K562 (cell line): ENCODE measurements at regions not wholly inside any gene's neighbourhood (a gene's known extent, or its start where the extent isn't known, plus 50 kb on each side); places are given as distances from the start of the nearest gene placed in this dataset.

ENCODE experiments used
- ATAC-seq: fragments of 200-7000 bp; cut with Tn5 transposase; 3 replicates; pipeline ENCODE4 v1.9.1; 2020; ENCODE audit warnings: moderate library complexity
- BruUV-seq: library from RNA; stranded (reverse); fragments of 400-500 nt; replicated peaks from 2 replicates; lab custom pipeline; 2021; lab: Mats Ljungman, UMichigan
- CTCF ChIA-PET: fragments of 300-600 bp; formaldehyde crosslinking; extraction: SDS; loops from one replicate; lab custom pipeline; 2021; ENCODE audit warnings: low intra/inter-chr PET ratio; lab: Yijun Ruan, JAX
- POLR2A ChIA-PET: fragments of 300-600, 350-650 bp; sonication (Branson Sonifier 250); formaldehyde crosslinking; extraction: SDS; loops from one replicate; lab custom pipeline; 2021; ENCODE audit warnings: antibody characterized with exemption, inconsistent platforms; lab: Yijun Ruan, JAX
- DNase-seq, 4 experiments: peaks; one replicate each; pipeline versions ENCODE4 v3.0.0 to v3.0.0-alpha.2; 2011 to 2018; ENCODE audit warnings: low spot score in 3 of 4, mixed read lengths in 3 of 4; ENCODE audit errors: extremely low read depth in 1 of 4
- FAIRE-seq: peaks from 2 replicates; lab custom pipeline; 2011; peaks lifted over from hg19 to GRCh38; lab: Jason Lieb, UNC
- H2AFZ ChIP-seq: 2 replicates; pipeline ENCODE4 v1.6.0; 2011; ENCODE audit warnings: low read depth, low read length, control low read depth, inconsistent platforms
- H3K27ac ChIP-seq: fragments of 200-600 bp; 3 replicates; pipeline ENCODE4 v1.8.0; 2011; ENCODE audit warnings: low read depth, mild to moderate bottlenecking, control low read depth, inconsistent platforms, low read length, moderate library complexity, mixed read lengths; ENCODE audit errors: extremely low read depth
- H3K27me3 ChIP-seq, 2 experiments: fragments of 300-600 bp in 1 of 2; 2 replicates in 1 of 2; 3 replicates in 1 of 2; pipeline versions ENCODE4 v1.6.0 to v1.8.0; 2011; ENCODE audit warnings: inconsistent platforms in 2 of 2, low read length in 2 of 2, mild to moderate bottlenecking in 1 of 2, mixed read lengths in 1 of 2, moderate library complexity in 1 of 2; ENCODE audit not compliant: control insufficient read depth in 2 of 2, insufficient read depth in 2 of 2
- H3K36me3 ChIP-seq: fragments of 300-600 bp; 3 replicates; pipeline ENCODE4 v1.8.0; 2011; ENCODE audit warnings: mild to moderate bottlenecking, low read length, inconsistent platforms; ENCODE audit not compliant: control insufficient read depth, insufficient read depth
- H3K4me1 ChIP-seq, 2 experiments: fragments of 200-600 bp in 1 of 2; replicated peaks in 1 of 2; 2 replicates in 1 of 2; 3 replicates in 1 of 2; pipeline versions ENCODE4 v1.5.1 to v1.8.0; 2011; ENCODE audit warnings: inconsistent platforms in 2 of 2, low read length in 2 of 2, mild to moderate bottlenecking in 1 of 2, mixed read lengths in 1 of 2, moderate library complexity in 1 of 2; ENCODE audit not compliant: control insufficient read depth in 2 of 2, insufficient read depth in 2 of 2
- H3K4me2 ChIP-seq: 2 replicates; pipeline ENCODE4 v1.6.1; 2011; ENCODE audit warnings: low read length, control low read depth, inconsistent platforms, mixed read lengths; ENCODE audit not compliant: insufficient read depth
- H3K4me3 ChIP-seq: fragments of 200-600 bp; sonication (generic), shearing (Covaris generic); 2 replicates; pipeline ENCODE4 v1.5.1; 2016; ENCODE audit warnings: control low read depth, inconsistent platforms
- H3K79me2 ChIP-seq: fragments of 200-600 bp; 3 replicates; pipeline ENCODE4 v1.8.0; 2011; ENCODE audit warnings: low read length, inconsistent platforms; ENCODE audit not compliant: control insufficient read depth, insufficient read depth
- H3K9ac ChIP-seq, 2 experiments: 2 replicates each; pipeline versions ENCODE4 v1.6.0 to v1.6.1; 2011; ENCODE audit warnings: low read depth in 2 of 2, low read length in 2 of 2, control low read depth in 1 of 2, inconsistent platforms in 1 of 2, mild to moderate bottlenecking in 1 of 2, mixed read lengths in 1 of 2; ENCODE audit not compliant: insufficient read depth in 1 of 2
- H3K9me1 ChIP-seq: one replicate; pipeline ENCODE4 v1.6.0; 2011; ENCODE audit warnings: inconsistent platforms, mild to moderate bottlenecking, low read length, moderate library complexity; ENCODE audit not compliant: control insufficient read depth, insufficient read depth
- H3K9me3 ChIP-seq: replicated peaks from 2 replicates; pipeline ENCODE4 v1.5.1; 2011; ENCODE audit warnings: low read depth, low read length, inconsistent platforms; ENCODE audit not compliant: control insufficient read depth, insufficient read depth
- H4K20me1 ChIP-seq: replicated peaks from 2 replicates; pipeline ENCODE4 v1.6.1; 2011; ENCODE audit warnings: low read length, inconsistent platforms, mixed read lengths; ENCODE audit not compliant: control insufficient read depth, insufficient read depth
- ARID3B ChIP-seq: fragments of 250-450 bp; sonication (Bioruptor Pico); IDR thresholded peaks from 2 replicates; pipeline ENCODE4 v1.4.0; 2020; ENCODE audit warnings: borderline replicate concordance
- BMI1 ChIP-seq: fragments of 150-350 bp; IDR thresholded peaks from 2 replicates; pipeline ENCODE4 v1.6.1; 2014; ENCODE audit warnings: low read length
- FOXM1 ChIP-seq, 2 experiments: fragments of 450-650 bp in 1 of 2; sonication (generic) in 1 of 2; formaldehyde crosslinking in 1 of 2; IDR thresholded peaks; 2 replicates each; pipeline versions ENCODE4 v1.6.1 to v1.9.0; 2017 to 2022; ENCODE audit warnings: low read depth in 2 of 2, mild to moderate bottlenecking in 2 of 2, missing genetic modification reagents in 1 of 2, moderate library complexity in 1 of 2
- FUS ChIP-seq: fragments of 200-400 bp; formaldehyde crosslinking; optimal IDR thresholded peaks from 2 replicates; pipeline ENCODE3; 2017; ENCODE audit warnings: low read depth, low read length
- KDM2B ChIP-seq: fragments of 250-450 bp; sonication (Bioruptor Pico); IDR thresholded peaks from 2 replicates; pipeline ENCODE4 v1.8.0; 2021; ENCODE audit warnings: mild to moderate bottlenecking, moderate library complexity
- KLF10 ChIP-seq: fragments of 250-450 bp; sonication (Bioruptor Pico); IDR thresholded peaks from 2 replicates; pipeline ENCODE4 v1.6.1; 2021; ENCODE audit warnings: matching md5 sums
- MEF2A ChIP-seq: IDR thresholded peaks from 2 replicates; pipeline ENCODE4 v1.6.1; 2011; ENCODE audit warnings: low read depth, mild to moderate bottlenecking, low read length, moderate library complexity; ENCODE audit not compliant: control insufficient read depth
- PCBP1 ChIP-seq: fragments of 200-400 bp; formaldehyde crosslinking; IDR thresholded peaks from 2 replicates; pipeline ENCODE4 v1.6.1; 2018; ENCODE audit warnings: mild to moderate bottlenecking, low read depth, low read length; ENCODE audit not compliant: poor library complexity, severe bottlenecking
- SMARCA4 ChIP-seq: fragments of 450-650 bp; IDR thresholded peaks from 2 replicates; pipeline ENCODE4 v1.6.1; 2016
- ZNF592 ChIP-seq: fragments of 450-650 bp; IDR thresholded peaks from 2 replicates; pipeline ENCODE4 v1.6.1; 2017; ENCODE audit warnings: antibody characterized with exemption, mild to moderate bottlenecking
- ZNF655 ChIP-seq: fragments of 250-450 bp; sonication (Bioruptor Pico); IDR thresholded peaks from 2 replicates; pipeline ENCODE4 v1.5.0; 2021
- ZZZ3 ChIP-seq: fragments of 450-650 bp; IDR thresholded peaks from 2 replicates; pipeline ENCODE4 v1.6.1; 2016; ENCODE audit warnings: antibody characterized with exemption, mild to moderate bottlenecking, moderate library complexity
- whole genome bisulfite sequencing: fragments of 100-300 bp; shearing (Covaris generic); methylation state at CpG from one replicate; pipeline ENCODE4 v1.1.6; 2016; ENCODE audit warnings: low coverage, mixed read lengths; ENCODE audit not compliant: insufficient coverage; ENCODE audit errors: missing lambda C conversion rate; 5-methylcytosine and 5-hydroxymethylcytosine counted together
- in situ Hi-C: fragments of 300-500 bp; cut with MboI; formaldehyde crosslinking; loops from 4 replicates; pipeline ENCODE4 v1.15.0; 2018; ENCODE audit warnings: inconsistent platforms, mixed read lengths
- intact Hi-C: fragments of 100-400 bp; cut with micrococcal nuclease; formaldehyde crosslinking; loops from 2 replicates; pipeline ENCODE4 v1.14.2; 2022
- TF ChIP-seq, protein P1 (sequence below): fragments of 450-650 bp; IDR thresholded peaks from 2 replicates; pipeline ENCODE4 v1.6.1; 2018; ENCODE audit not compliant: partially characterized antibody

DNA sequence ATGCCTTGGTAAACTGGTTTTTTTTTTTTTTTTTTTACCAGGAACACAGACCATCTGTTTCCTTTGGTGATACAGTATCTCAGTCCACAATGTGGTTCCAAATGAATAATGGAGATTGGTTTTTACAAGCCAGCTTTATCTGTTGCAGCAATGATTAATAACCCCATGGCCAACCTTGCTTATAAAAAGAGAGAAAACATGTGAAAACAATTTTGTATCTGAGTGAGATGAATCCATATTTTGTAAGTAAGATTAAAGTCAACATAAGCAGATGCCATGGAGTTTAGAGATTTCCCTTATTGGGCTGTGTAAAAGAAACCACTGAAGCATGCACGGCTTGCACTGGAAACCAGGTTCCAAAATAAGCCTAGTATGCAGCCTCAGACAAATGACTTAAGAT lies 108.6 kb upstream of the CNTNAP5 start:
- H3K9me3 ChIP-seq = no peaks in the 10 kb centered on the region
- POLR2A ChIA-PET = no interaction called here
- no TSS peak for BruUV-seq
- in situ Hi-C loops = no loop called here
- no peaks in the 10 kb centered on the region for H3K9me1 ChIP-seq
- no peaks in the 10 kb centered on the region for H4K20me1 ChIP-seq
- no peak overlapping the region for H3K4me3 ChIP-seq
- TF ChIP-seq FUS = no peak
- no peak for TF ChIP-seq PCBP1
- TF ChIP-seq, protein P1, sequence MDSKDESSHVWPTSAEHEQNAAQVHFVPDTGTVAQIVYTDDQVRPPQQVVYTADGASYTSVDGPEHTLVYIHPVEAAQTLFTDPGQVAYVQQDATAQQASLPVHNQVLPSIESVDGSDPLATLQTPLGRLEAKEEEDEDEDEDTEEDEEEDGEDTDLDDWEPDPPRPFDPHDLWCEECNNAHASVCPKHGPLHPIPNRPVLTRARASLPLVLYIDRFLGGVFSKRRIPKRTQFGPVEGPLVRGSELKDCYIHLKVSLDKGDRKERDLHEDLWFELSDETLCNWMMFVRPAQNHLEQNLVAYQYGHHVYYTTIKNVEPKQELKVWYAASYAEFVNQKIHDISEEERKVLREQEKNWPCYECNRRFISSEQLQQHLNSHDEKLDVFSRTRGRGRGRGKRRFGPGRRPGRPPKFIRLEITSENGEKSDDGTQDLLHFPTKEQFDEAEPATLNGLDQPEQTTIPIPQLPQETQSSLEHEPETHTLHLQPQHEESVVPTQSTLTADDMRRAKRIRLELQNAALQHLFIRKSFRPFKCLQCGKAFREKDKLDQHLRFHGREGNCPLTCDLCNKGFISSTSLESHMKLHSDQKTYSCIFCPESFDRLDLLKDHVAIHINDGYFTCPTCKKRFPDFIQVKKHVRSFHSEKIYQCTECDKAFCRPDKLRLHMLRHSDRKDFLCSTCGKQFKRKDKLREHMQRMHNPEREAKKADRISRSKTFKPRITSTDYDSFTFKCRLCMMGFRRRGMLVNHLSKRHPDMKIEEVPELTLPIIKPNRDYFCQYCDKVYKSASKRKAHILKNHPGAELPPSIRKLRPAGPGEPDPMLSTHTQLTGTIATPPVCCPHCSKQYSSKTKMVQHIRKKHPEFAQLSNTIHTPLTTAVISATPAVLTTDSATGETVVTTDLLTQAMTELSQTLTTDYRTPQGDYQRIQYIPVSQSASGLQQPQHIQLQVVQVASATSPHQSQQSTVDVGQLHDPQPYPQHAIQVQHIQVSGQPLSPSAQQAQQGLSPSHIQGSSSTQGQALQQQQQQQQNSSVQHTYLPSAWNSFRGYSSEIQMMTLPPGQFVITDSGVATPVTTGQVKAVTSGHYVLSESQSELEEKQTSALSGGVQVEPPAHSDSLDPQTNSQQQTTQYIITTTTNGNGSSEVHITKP = no peak
- no peak for TF ChIP-seq ZNF592
- TF ChIP-seq FOXM1 (IDR thresholded peaks at IDR 0.05; ENCODE audit: low read depth) = no peak
- TF ChIP-seq FOXM1 (CRISPR knock-in tag; IDR thresholded peaks at IDR 0.05; ENCODE audit: low read depth) = no peak
- no peak for TF ChIP-seq SMARCA4
- no peak for TF ChIP-seq ZNF655 (CRISPR knock-in tag)
- no peak for TF ChIP-seq MEF2A
- TF ChIP-seq KLF10 (CRISPR knock-in tag) = no peak
- TF ChIP-seq BMI1 = no peak
- TF ChIP-seq KDM2B (CRISPR knock-in tag) = no peak
- TF ChIP-seq ARID3B (CRISPR knock-in tag) = no peak
- no peak for TF ChIP-seq ZZZ3
- no peak overlapping the region for H2AFZ ChIP-seq
- CTCF ChIA-PET = no interaction called here
- intact Hi-C loops = no loop called here
- no peak overlapping the region for H3K27ac ChIP-seq
- no peak for FAIRE-seq
- no peak overlapping the region for H3K4me2 ChIP-seq
- no peak for ATAC-seq
- DNase-seq = no peak
- 0% methylated on average over 1 of the region's 1 CpG for WGBS
- H3K4me1 ChIP-seq = no peaks in the 10 kb centered on the region
- H3K27me3 ChIP-seq = no peaks in the 10 kb centered on the region
- H3K79me2 ChIP-seq = no peaks in the 10 kb centered on the region
- no peaks in the 10 kb centered on the region for H3K36me3 ChIP-seq
- no peak overlapping the region for H3K9ac ChIP-seq
